Islet of Langerhans (tissue), 1 donor: ENCODE measurements at regions not wholly inside any gene's neighbourhood (a gene's known extent, or its start where the extent isn't known, plus 50 kb on each side); places are given as distances from the start of the nearest gene placed in this dataset.
"Not testable (repeated sequence)": the region's sequence is repeated elsewhere in the genome, so short reads cannot be mapped to it uniquely, and the experiment has no call there.

Experiments
- FAIRE-seq: peaks from one replicate; lab custom pipeline; 2011; peaks lifted over from hg19 to GRCh38; lab: Jason Lieb, UNC

- FAIRE-seq = not testable (repeated sequence)
These were observed 192.0 kb upstream of the MEIS1 start for GRCh38 chr2:66242888-66243287.

GRCh38 chr2:66242099-66242789, 192.7 kb upstream of the MEIS1 start:
- no peak for FAIRE-seq

DNA sequence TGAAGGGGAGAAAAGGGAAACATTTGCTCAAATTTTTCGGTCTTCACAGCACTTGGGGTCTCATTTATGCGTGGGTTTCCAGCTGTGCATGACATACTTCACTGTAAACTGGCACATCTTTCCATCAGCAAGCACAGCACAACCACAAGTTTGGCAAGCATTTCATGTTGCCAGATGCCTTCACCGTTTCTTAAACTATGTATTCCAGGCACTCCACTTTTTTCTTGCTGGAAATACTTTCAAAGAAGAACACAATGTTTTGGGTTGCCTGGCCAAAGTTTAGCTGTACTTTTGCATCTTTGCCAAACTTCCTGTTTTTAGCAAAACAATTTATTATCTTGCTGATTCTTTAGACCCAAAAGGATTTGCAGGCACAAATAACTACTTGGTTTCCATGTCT, 194.6 kb upstream of the MEIS1 start:
- FAIRE-seq = no peak

GRCh38 chr2:66239655-66240054, 195.3 kb upstream of the MEIS1 start:
- no peak for FAIRE-seq

DNA sequence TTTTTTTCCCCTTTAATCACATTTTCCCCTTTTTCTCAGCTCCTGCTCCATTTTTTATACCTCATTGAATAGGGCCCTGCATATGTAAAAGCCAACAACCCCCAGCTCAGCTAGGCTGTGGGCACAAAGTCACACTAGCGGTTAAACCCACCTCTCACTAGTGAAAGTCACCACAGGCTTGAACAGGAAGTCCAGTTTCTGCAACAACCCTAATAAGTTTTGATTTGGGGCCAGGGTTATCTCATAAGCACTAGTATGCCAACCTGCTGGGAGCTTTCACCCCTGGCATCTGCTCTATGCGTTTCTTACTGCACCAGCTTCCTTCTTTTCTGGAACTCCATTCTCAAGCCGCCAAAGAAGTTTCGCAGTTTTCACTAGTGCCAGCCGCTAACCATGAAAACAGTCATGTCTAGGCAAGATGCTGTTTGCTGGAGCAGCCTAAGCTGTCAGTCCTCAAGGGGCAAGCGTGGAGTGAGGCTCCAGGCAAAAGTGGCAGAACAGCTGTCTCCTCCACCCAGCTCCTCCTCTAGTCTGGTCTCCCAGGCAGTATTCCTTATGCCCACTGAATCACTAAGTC, 197.0 kb upstream of the MEIS1 start:
- no peak for FAIRE-seq

GRCh38 chr2:66236816-66237802, 197.8 kb upstream of the MEIS1 start:
- no peak for FAIRE-seq

DNA sequence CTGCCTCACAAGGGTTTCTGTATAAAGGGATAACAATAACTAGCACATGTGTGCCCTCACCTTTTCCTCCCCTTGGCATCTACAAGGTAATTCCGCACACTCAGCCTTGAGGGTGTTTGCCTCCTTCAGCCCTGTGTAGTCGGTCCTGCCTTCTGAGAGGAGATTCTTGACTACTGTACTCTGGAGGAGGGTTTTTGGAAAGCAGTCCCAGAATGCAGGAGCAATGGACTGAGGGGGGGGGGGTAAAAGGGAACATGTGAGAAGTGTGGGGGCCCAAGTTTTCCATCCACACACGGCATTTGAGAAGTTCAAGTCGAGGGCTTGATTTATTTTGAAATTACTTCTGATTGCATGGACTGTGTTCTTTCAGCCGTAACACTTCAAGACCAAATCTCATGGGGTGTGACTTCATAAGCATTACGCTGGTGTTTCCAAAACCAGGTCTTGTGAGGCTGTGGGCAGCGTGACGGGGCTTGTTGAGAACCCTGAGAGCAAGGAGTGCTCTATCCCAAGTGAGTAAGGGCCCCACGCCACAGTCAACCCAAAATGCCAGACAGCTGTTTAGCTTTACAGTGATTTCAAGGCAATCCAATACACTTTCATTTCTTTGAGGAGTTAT, 198.7 kb upstream of the MEIS1 start:
- no peak for FAIRE-seq

DNA sequence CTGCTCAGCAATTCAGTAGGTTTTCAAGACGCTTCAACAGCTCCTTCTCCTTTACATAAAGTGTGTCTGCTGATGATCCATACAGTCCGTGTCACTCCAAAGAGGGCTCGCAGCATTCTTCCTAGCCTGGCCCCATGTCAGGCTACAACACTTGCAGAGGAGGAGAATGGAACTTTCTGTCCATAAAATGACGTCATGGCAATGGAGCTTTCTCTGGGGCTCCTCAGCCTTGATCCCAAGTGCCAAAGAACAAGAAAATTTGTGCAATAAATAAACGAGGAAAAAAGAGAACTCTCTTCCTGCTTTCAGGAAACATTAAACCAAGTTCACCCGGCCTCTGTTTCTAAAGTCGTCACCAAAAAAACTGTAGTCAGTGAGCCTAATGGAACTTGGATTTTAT, 199.5 kb upstream of the MEIS1 start:
- no peak for FAIRE-seq

- no peak for FAIRE-seq
These were observed 200.9 kb upstream of the MEIS1 start for GRCh38 chr2:66233981-66234380.

- no peak for FAIRE-seq
These were observed 206.8 kb upstream of the MEIS1 start for GRCh38 chr2:66228128-66228547.

- no peak for FAIRE-seq
These were observed 217.8 kb upstream of the MEIS1 start for GRCh38 chr2:66217039-66217585.

DNA sequence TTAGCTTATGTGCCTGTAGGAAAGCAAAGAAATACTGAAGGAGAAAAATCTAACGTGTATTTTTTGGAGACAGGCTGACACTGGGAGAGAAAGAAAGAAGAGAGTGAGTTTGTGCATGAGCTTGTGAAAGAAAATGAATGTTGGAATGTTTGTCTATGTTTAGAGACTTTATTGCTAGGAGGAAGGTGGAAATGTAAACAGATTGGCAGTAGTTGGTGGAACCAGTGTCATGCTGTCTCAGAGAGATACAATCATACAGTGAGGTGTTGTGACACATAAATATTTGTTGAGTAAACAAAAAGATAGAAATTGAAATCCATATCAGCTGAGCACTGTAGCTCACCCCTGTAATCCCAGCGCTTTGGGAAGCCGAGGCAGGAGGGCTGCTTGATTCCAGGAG, 222.2 kb upstream of the MEIS1 start:
- FAIRE-seq = no peak

DNA sequence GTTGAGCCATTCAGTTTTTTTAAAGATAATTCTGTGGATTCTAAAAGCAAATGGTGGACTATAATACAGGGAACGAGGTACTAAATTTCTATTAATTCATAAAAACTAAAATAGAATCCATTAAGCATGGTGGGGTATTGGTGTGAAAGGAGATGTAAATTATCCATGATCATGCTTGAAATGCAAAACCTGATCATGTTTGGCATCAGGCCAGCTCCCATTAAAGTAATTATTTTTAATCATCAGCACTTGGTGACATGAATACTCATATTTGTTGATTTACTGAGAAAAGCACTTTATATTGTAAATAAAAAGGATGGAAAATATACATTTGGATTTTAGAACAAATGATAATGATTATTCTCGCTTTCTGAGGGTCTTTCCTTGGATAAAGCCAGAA, 232.3 kb upstream of the MEIS1 start:
- FAIRE-seq = no peak

DNA sequence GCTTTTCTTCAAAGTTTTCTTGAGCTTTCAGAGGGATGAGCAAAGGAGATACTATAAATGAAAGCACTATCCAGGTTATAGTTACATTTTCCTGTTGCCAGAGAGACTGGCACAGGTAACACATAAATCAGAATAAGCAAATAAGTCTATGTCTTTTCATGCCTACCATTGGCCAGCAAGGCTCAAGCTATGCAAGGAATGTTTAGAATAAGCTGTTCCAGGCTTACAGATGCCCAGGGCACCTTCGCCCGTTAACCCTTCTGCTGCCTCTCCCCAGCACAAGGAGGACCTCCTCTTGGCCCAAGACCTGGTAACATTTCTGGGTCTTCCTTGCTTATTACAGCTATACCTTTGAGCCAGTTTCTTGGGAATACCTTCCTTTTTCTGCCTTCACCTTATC, 233.7 kb upstream of the MEIS1 start:
- FAIRE-seq = no peak

GRCh38 chr2:66198873-66199272, 236.1 kb upstream of the MEIS1 start:
- FAIRE-seq = no peak

GRCh38 chr2:66192888-66193287, 242.0 kb upstream of the MEIS1 start:
- FAIRE-seq = no peak

DNA sequence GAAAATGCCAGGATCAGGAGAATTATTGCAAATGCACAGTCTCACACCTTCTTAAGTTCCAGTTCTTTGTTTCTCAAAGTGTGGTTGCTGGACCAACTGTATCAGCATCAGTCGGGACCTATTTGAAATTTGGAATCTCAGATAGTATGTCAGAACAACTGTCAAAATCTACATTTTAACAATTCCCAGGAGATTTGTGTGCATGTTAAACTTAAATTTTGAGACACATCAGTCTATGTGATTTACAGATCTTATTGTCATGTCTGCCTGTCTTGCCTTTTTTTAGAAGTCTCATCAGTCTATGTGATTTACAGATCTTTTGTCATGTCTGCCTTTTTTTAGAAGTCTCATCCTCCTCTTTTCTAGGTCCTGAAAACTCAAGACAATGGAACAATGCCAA, 243.6 kb upstream of the MEIS1 start:
- no peak for FAIRE-seq

- FAIRE-seq = no peak
These were observed 245.4 kb upstream of the MEIS1 start for GRCh38 chr2:66189553-66189952.

DNA sequence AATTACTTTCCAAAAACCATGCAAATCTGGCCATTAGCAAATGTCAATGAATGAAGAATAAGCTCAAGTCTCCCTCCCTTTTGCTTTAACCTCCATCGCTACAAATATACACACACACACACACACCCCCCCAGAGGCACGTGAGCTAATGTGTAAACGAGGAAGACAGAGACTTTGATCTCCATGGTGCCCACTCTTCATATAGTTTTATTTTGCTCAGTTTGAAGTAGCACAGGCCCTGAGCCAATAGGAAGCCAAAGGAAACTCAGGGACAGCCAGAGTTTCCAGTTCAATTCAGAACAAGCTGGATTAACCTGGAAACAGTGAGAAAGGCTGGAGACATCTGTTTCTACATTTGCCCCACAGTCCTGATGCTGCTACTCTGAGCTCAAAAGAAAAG, 248.4 kb upstream of the MEIS1 start:
- no peak for FAIRE-seq

GRCh38 chr2:66185497-66186054, 249.3 kb upstream of the MEIS1 start:
- no peak for FAIRE-seq

- not testable (repeated sequence) for FAIRE-seq
These were observed 257.7 kb upstream of the MEIS1 start for GRCh38 chr2:66177128-66177796.
